Tibial nerve (tissue), 4 donors: ENCODE measurements at regions not wholly inside any gene's neighbourhood (a gene's known extent, or its start where the extent isn't known, plus 50 kb on each side); places are given as distances from the start of the nearest gene placed in this dataset.

Experiments
- EP300 ChIP-seq, 2 donors: sonication (generic); formaldehyde crosslinking; IDR thresholded peaks; one replicate each; pipeline ENCODE4 v1.6.1; 2017; ENCODE audit warnings: antibody characterized with exemption in 2 of 2, mild to moderate bottlenecking in 1 of 2
- POLR2A ChIP-seq, 2 donors: fragments of 450-650 bp; IDR thresholded peaks; one replicate each; pipeline ENCODE4 v1.6.1; 2017; ENCODE audit warnings: antibody characterized with exemption in 2 of 2, mild to moderate bottlenecking in 2 of 2, moderate library complexity in 2 of 2
- TF ChIP-seq, protein P1 (sequence below), 5 experiments: fragments of 200-600 bp in 3 of 5; fragments of 450-650 bp in 2 of 5; sonication (generic) in 3 of 5; IDR thresholded peaks; one replicate each; pipeline ENCODE4 v1.5.1; 2016 to 2019; ENCODE audit warnings: antibody characterized with exemption in 5 of 5, mild to moderate bottlenecking in 3 of 5, moderate library complexity in 2 of 5

GRCh38 chr1:163670989-163671757 lies 349.4 kb downstream of the NUF2 start:
- TF ChIP-seq POLR2A (IDR thresholded peaks at IDR 0.05) = no peak
- TF ChIP-seq, protein P1, sequence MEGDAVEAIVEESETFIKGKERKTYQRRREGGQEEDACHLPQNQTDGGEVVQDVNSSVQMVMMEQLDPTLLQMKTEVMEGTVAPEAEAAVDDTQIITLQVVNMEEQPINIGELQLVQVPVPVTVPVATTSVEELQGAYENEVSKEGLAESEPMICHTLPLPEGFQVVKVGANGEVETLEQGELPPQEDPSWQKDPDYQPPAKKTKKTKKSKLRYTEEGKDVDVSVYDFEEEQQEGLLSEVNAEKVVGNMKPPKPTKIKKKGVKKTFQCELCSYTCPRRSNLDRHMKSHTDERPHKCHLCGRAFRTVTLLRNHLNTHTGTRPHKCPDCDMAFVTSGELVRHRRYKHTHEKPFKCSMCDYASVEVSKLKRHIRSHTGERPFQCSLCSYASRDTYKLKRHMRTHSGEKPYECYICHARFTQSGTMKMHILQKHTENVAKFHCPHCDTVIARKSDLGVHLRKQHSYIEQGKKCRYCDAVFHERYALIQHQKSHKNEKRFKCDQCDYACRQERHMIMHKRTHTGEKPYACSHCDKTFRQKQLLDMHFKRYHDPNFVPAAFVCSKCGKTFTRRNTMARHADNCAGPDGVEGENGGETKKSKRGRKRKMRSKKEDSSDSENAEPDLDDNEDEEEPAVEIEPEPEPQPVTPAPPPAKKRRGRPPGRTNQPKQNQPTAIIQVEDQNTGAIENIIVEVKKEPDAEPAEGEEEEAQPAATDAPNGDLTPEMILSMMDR (IDR thresholded peaks at IDR 0.05) = no peak
- TF ChIP-seq EP300 (IDR thresholded peaks at IDR 0.05) = no peak
